Sigmoid colon (tissue), 3 donors: ENCODE measurements at regions not wholly inside any gene's neighbourhood (a gene's known extent, or its start where the extent isn't known, plus 50 kb on each side); places are given as distances from the start of the nearest gene placed in this dataset.

Source experiments
- CTCF ChIP-seq, 4 experiments: fragments of 450-650 bp in 3 of 4; fragments of 200-600 bp in 1 of 4; IDR thresholded peaks; one replicate each; pipeline ENCODE4 v1.5.1; 2016 to 2019; ENCODE audit warnings: antibody characterized with exemption in 4 of 4, mild to moderate bottlenecking in 3 of 4, moderate library complexity in 2 of 4
- POLR2A ChIP-seq, 2 donors: fragments of 450-650 bp; IDR thresholded peaks; one replicate each; pipeline ENCODE4 v1.6.1; 2016; ENCODE audit warnings: antibody characterized with exemption in 2 of 2, mild to moderate bottlenecking in 2 of 2, moderate library complexity in 2 of 2

GRCh38 chr18:11387880-11388279 lies 221.5 kb upstream of the SLC35G4 start:
- no peak for TF ChIP-seq CTCF (IDR thresholded peaks at IDR 0.05)
- TF ChIP-seq POLR2A (IDR thresholded peaks at IDR 0.05), result no peak
